ENCODE measurements at regions not wholly inside any gene's neighbourhood (a gene's known extent, or its start where the extent isn't known, plus 50 kb on each side); places are given as distances from the start of the nearest gene placed in this dataset.

- no peak for DNase-seq
These were observed 229.7 kb downstream of the TLE4 start for GRCh38 chr9:79801459-79801858.

GRCh38 chr9:79800578-79800977, 228.8 kb downstream of the TLE4 start:
- DNase-seq, result no peak

GRCh38 chr9:79799691-79800335, 228.0 kb downstream of the TLE4 start:
- no peak for DNase-seq

DNA sequence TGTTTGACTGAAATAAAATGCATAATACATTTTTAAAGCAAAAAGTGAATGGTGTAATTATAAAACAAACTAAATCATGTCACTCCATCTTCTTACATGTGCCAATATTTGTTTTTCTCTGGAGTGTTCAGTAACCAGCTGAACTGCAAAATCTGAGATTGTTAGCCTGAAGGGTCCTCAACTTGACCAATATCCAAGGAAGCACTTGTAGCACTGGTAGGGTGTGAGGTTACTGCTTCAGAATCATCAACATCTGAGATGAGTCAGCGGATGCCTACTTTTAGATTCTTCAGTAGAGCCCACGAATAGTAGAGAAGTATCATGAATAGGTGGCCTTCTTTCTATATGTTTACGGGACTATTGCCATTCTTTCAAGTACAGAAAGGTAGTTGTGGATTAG, 226.7 kb downstream of the TLE4 start:
- DNase-seq, result no peak

- DNase-seq, result no peak
These were observed 224.6 kb downstream of the TLE4 start for GRCh38 chr9:79796411-79796810.

DNA sequence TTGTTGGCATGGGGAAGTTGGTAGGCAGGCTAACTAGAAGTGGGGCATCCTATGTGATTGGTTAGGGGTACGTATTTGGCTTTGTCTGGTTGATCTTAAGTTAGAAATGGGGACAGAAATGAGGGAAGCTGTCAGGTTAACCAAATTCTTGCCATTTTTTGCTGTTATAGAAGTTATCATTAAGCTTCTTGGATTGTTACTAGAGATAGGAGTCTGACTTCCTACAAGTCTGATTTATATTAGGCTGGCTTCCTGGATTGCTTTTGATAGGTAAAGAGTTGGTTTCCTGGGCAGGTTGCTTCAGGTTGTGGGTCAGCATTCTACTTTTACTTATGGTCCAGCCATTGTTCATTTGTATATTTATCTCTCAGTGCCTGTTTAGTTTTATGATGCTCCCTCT, 216.9 kb downstream of the TLE4 start:
- no peak for DNase-seq

DNA sequence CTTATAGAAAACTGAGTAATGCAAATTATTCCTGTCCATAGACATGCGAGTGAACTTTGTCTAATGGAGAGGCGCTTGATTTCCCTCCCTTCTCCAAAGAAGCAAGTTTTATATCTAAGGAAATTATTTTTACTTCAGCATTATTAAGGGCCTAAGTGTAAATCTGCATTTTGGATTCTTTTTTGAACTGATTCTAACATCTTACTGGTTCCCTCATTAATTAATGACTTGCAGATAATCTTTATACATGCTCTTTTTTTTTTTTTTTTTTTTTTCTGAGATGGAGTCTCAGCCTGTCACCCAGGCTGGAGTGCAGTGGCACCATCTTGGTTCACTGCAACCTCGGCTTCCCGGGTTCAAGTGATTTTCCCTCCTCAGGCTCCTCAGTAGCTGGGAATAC, 209.5 kb downstream of the TLE4 start:
- no peak for DNase-seq

- DNase-seq, result no peak
These were observed 208.8 kb downstream of the TLE4 start for GRCh38 chr9:79780559-79780958.

DNA sequence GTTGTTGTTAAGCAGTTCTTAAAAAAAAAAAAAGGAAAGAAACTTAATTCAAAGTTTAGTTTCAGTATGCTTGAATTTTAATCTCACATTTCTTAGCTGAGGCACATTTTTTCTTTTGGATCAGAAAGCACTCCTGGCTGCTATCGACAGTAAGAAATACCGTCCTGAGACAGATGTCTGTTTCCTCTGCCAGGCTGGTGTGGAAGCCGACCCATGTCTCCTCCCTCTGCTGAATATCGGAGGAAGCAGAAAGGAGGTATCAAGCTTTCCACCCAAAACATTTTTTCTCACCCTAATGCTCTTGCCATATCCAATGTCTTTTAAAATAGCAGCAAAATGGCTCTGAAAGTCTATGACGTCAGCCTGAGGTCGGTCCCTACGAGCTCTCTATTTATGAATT, 208.1 kb downstream of the TLE4 start:
- DNase-seq, result no peak

- DNase-seq, result no peak
These were observed 206.8 kb downstream of the TLE4 start for GRCh38 chr9:79778581-79778980.

- DNase-seq, result no peak
These were observed 204.8 kb downstream of the TLE4 start for GRCh38 chr9:79776581-79776980.
